ENCODE measurements at regions not wholly inside any gene's neighbourhood (a gene's known extent, or its start where the extent isn't known, plus 50 kb on each side); places are given as distances from the start of the nearest gene placed in this dataset.

DNA sequence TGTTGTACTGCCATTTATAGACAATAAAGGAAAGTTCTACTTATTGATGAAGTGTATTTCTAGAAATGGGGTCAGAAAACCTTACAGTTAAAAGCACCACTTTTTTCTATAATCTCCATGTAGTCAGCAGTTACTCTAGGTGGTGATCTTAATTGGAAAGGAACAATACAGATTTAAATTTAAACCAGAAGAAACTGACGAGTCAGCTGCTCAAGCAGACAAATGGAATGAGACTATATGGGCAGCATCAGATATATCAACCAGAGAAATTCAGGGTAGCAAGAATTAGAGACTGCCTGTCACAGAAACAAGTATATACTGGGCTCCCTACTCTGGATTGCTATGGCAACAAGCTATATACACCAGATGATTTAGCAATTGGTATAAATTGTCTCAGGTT is 99.6 kb upstream of the SCG2 start:
- DNase-seq = no peak

DNA sequence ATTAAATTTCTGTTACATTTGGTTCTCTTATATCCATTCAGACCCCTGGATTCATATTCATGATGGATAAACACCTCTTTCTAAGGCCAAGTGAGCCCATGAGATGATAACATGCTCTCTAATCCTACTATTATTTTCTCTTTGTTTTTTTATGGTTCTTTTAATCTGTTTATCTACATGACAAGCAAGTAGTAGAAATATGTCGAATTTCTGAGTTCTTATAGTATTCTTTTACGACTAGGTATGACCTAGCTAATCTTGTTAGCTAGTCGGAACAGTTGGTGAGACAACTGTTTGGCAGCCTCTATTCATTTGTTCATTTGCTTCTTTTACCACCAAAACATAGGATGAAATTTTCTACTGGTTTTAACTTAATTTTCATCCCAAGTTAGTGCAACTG is 98.1 kb upstream of the SCG2 start:
- DNase-seq = no peak

DNA sequence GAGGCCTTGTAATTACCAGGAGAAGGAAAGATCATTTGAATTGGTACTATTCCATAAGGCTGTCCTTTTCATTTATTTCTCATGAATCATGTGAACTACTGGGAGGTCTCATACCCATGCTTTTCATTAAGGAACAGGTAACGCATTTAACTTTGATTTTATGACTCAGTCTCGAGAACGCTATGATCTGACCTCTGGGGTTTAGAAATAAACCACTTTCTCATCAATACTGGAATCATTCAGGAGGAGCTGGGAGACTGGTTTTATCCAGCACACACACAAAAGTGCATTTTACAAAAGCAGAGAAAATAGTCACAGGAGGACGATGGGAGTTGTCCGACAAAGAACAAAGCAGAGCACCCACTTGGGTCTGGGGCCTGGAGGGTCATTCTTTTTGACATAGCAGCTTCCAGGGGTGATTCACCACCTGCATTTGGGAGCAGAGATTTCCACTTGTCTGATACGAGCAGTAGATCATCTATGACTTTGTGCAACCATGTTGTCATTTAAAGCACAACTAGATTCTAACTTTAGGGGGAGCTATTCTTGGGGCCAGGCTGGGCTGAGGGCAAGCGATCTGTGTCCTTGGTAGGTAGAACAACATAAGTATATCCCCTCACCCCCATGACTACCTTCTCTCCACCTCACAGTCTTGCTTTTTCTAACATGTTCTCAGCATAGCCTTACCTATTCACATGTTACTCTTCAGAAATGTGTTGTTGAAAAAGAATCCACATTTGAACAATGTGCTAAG is 95.9 kb upstream of the SCG2 start:
- DNase-seq = no peak

DNA sequence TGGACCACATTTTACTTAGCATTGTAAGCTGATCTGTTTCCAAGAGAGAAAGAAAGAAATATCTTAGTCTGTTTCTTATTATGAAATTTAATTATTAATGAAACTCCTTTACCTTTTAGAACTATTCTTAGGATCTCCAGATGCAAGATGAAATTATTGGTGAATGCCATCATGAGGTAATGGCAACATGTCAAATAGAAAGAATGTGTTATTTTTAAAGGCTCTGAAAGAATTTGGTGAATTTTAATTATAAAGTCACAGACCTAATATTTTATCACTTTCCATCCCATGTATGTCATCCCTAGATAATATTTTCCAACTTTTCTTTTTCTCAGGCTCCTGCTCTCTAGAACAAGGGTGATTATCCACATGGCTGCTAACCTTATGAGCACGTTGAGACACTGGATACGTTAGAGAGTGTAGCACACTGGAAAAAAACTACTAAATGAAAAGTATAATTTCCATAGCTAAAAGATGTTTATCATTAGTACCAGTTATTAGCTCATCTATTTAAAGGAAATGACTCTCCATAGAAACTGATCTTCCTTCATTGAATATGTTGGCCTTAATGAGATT is 95.2 kb upstream of the SCG2 start:
- no peak for DNase-seq

DNA sequence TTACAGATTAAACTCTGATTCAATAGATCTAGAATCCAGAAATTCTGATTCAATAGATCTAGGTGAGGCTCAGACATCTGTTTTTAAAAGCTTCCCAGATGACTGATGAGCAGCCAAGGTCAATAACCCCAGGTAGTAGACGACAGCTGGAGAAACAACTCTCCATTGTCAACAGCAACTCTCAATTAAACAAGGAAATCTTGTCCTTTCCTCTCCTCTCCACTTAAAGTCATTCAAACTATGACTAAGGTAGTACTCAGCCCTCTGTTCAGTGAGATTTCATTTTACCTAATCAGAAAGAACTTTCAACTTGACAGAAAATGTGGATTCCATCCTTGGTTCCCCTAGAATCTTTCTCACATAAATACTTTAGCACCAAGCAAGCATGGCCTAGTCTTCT is 94.6 kb upstream of the SCG2 start:
- no peak for DNase-seq

DNA sequence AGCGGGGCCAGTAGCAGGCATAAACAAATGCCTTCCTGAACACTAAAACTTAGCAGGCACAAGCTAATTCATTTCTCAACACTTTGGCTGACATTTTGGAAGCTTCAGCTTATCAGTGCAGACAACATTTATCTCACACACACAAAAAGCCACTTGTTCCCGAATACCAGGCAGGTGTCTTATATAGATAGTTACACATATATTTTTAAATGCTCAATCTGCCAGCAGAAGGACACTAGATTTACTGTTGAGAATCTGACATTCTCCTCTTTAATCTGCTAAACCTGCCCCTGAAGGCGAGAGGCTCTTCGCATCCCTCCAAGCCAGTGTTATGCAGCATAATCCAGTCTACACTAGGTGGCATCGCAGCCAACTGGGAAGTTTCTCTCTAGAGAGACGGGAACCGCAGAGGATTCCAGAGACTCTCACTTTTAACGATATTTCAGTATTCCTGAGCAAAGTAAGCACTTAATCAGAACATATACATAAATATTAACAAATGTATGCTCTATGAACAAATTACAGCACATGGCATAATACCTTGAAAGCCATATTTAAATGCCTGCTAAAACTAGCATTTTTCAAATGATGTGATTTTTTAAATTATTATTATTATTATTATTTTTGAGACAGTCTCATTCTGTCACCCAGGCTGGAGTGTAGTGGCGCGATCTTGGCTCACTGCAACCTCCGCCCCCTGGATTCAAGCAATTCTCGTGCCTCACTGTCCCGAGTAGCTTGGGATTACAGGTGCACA is 90.2 kb upstream of the SCG2 start:
- DNase-seq = peak; percentile 53

DNA sequence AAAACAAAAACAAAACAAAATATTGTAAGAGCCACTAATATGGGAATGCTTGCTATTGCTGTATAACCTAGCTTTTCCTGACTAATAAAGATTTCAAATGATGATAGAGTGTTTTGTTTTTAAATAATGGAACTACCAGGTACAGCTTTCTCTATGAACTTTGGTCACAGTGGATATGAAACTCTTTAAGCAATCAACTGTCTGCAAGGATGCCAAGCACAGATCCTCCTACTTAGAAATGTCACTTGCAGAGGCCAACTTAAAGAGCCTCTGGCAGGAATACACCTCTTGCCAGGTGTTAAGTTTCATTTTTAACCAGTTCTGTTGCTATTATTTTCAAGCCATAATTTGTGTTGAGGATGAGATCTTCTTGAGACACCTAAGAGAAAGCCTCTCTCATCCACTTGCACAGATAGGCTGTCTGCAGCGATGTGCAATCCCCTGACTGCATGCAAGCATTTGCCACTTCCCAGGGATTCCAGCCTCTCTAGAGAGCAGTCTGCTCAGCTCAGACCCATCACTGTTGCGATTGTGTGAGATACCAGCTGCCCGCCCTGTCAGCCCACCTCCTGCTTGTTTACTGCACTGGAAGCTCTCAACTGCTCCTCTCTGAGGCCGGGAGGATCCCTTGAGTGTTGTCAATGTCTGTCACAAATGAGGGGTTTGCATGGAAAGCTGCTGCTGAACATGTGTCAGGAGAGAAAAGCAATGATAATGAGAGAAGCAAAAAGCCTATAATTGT is 86.1 kb upstream of the SCG2 start:
- peak; percentile 79 for DNase-seq

DNA sequence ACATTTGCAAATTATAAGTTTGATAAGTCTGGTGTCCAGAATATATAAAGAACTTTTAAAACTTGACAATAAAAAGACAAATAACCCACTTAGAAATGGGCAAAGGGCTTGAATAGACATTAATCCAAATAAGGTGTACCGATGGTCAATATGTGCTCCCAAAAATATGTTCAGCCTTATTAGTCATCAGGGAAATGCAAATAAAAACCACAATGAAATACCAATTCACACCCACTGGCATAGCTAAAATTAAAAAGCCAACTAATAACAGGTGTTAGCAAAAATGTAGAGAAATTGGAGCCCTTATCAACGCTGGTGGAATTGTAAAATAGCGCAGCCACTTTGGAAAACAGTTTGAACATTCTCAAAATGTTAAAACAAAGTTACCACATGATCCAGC is 79.0 kb upstream of the SCG2 start:
- no peak for DNase-seq

DNA sequence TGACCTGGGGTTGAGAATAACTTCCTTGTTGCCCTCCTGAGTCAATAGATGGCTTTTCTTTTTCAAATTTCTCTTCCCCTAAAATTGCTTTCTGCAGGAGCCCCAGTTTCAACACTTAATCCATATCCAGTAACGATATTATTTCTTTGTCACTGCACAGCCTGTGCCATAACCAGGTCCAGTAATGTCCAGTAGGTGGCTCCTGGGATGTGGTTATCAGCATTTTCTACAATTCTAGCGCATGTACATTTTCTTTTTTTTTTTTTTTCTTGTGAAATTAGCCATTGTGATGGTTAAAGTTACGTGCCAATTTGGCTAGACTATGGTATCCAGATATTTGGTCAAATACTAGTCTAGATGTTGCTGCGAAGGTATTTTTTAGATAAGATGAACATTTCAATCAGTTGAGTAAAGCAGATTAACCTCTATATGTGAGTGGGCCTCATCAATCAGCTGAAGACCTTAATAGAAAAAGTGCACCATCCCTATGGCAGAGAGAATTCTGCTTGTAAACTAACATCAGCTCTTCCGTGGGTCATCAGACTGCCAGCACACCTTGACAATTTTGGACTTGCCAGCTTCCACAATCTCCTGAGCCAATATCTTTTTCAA is 72.9 kb upstream of the SCG2 start:
- DNase-seq = peak; percentile 28

DNA sequence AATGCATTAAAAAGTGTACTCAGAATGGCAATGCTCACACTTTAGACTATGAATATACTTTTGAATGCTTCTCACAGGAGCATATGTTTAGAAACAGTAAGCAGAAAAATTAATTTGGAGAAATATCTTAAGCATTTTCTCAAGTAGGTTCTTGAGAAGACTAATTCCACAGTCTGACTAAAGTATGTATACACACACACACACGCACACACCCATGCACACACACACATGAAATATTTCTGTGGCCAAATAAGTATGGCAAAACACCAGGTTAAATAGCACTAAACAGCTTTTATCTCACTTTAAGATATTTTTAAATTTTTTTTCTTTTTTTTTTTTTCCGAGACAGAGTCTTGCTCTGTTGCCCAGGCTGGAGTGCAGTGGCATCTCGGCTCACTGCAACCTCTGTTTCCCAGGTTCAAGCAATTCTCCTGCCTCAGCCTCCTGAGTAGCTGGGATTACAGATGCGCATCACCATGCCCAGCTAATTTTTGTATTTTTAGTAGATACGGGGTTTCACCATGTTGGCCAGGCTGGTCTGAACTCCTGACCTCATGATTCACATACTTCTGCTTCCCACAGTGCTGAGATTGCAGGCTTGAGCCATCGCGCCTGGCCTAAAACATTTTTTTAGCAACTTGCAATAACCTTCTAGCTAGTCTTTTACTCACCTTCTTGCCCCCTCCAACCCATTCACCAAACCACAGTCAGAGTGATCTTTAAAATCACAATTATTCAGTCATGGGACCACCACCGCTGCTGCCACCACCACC is 67.5 kb upstream of the SCG2 start:
- DNase-seq = no peak

DNA sequence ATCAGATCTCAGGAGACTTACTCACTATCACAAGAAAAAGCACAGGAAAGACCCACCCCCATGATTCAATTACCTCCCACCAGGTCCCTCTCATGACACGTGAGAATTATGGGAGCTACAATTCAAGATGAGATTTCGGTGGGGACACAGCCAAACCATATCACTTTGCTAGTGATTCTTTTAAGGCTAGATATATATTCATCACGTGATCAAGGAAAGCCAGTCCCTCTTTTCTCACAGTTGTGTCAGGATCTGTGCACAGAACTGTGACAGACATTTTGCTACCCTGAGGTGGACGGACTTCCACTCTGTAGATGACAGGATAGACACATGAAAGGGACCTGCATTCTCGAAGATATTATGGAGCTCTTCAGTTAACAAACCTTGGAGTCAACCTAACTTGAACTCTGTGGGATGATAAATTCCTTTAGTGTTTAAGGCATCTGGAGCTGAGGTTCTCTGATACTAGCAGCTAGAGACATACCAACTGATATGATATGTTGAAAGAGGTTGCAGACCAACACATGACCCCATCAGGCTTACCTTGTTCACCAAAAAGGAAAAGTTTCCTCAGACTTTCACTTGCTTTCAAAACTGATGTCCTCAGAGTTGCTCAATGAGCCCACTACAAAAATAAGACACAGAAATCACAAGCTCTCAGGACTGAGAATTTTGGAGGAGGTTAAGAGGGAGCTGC is 66.3 kb upstream of the SCG2 start:
- DNase-seq = no peak

DNA sequence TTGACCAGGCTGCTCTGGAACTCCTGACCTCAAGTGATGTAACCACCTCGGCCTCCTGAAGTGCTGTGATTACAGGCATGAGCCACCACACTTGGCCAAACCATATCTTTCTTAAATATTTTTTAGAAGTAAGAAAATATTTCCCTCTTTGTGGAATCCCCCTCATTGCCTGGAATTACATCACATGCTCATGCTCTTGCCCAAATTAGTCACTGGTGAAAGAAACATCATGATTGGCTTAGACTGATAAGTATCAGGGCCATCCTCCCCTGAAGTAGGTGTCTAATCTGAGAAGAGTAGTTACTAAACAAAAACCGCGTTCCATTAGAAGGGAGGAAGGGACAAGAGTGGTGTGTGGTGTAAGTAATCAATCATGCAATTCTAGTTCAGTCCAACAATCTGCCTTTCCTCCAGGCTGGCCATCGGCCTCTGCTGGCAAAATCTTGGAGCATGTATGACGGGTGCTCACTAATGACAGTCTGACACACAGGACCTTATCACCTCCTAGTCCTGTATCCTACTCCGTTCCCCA is 52.3 kb upstream of the SCG2 start:
- DNase-seq = no peak

DNA sequence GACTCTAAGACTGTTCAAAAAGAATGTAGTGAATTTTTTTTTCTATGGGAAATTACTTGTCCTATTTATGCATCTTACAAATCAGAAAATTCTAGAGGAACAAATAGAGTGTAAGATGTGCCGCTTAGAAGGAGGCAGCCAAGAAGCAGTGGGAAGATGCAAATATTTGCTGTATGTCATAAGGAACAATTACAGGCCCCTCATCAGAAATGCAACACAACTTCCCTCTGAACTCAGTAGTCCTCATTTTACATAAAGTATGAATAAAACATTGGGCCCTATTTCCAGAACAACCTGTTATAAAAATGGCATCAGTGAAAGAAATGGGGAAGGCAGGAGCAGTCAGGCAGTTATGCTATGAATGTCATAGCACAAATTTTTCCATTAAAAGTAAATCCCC is 50.7 kb upstream of the SCG2 start:
- no peak for DNase-seq

DNA sequence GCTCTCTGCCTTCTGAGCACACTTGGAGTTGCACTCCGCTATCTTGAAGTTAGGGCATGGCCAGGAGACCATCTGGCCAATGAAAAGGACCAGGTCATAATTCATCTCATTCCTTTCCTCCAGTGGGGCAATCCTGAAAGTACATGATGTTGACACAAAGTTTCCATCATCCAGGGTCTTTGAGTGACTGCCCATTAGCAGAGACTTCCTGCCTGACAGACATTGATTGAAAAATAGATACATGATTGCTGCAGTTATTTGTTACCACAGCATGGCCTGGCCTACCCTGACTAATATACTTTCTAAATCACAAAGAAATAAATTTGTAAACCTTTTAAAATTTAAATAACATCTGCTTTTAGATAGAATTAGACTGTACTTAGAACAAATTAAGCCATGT is 50.0 kb upstream of the SCG2 start:
- no peak for DNase-seq
